Thoracic aorta (tissue), 2 donors: ENCODE measurements at regions not wholly inside any gene's neighbourhood (a gene's known extent, or its start where the extent isn't known, plus 50 kb on each side); places are given as distances from the start of the nearest gene placed in this dataset.

ENCODE experiments used
- ATAC-seq: fragments of 150-250 bp; one replicate; pipeline ENCODE4 v1.8.0; 2017; ENCODE audit warnings: low read depth; ENCODE audit not compliant: insufficient number of reproducible peaks, low FRiP score
- DNase-seq: peaks from one replicate; pipeline ENCODE4 v3.0.0-alpha.2; 2020; ENCODE audit warnings: low spot score
- H3K27ac ChIP-seq, 2 donors: fragments of 200-600 bp; sonication (generic); 1 replicate in 1 of 2; 2 replicates in 1 of 2; pipeline ENCODE4 v1.5.1; 2016; ENCODE audit warnings: mild to moderate bottlenecking in 2 of 2, moderate library complexity in 2 of 2
- H3K27me3 ChIP-seq: fragments of 200-600 bp; sonication (generic); replicated peaks from 2 replicates; pipeline ENCODE4 v1.6.0; 2016; ENCODE audit warnings: mild to moderate bottlenecking; ENCODE audit not compliant: insufficient read depth
- H3K36me3 ChIP-seq: fragments of 200-600 bp; sonication (generic); one replicate; pipeline ENCODE4 v1.5.1; 2016
- H3K4me1 ChIP-seq, 2 donors: fragments of 200-600 bp; sonication (generic); 1 replicate in 1 of 2; 2 replicates in 1 of 2; pipeline versions ENCODE4 v1.5.1 to v1.6.0; 2016; ENCODE audit warnings: low read depth in 2 of 2, mild to moderate bottlenecking in 1 of 2; ENCODE audit not compliant: control insufficient read depth in 1 of 2
- H3K4me3 ChIP-seq: fragments of 200-600 bp; sonication (generic); 2 replicates; pipeline ENCODE4 v1.5.1; 2016; ENCODE audit warnings: mild to moderate bottlenecking
- H3K9me3 ChIP-seq: fragments of 200-600 bp; sonication (generic); 2 replicates; pipeline ENCODE4 v1.5.1; 2016
- CTCF ChIP-seq: fragments of 200-600 bp; sonication (generic); IDR thresholded peaks from one replicate; pipeline ENCODE4 v1.5.1; 2019; ENCODE audit warnings: antibody characterized with exemption

DNA sequence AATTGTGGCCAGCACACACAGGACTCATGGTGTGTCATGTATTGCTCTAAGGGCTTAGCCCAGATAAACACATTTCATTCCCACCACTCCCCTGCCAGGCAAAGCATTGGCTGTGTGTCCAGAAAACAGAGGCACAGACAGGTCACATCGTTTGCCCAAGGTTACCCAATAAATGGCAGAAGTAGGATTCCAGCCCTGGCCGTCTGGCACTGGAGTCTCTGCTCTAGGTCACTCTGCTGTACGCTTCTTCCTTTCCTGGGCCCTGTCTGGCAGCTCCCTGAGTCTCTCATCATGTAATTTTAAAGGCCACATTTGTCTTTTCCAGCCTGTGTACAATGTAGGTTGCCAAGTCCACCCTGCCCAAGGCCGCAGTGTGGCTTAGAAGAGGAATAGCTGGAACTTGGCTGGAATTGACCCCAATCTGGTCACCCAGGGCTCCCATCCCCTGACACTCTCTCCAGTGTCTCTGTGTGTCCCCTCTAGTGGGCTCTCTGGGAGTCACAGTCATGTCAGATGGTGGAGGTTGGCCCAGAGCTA lies 264.5 kb upstream of the TSHZ3 start:
- Histone ChIP-seq H3K4me3 (no peak overlapping the region), H3K27me3 (no peaks in the 10 kb centered on the region), H3K9me3 (no peaks in the 10 kb centered on the region), H3K4me1 (no peaks in the 10 kb centered on the region), H3K36me3 (no peaks in the 10 kb centered on the region), H3K27ac (no peak overlapping the region)
- DNase-seq: no peak
- TF ChIP-seq CTCF: no peak
- no peak for ATAC-seq

DNA sequence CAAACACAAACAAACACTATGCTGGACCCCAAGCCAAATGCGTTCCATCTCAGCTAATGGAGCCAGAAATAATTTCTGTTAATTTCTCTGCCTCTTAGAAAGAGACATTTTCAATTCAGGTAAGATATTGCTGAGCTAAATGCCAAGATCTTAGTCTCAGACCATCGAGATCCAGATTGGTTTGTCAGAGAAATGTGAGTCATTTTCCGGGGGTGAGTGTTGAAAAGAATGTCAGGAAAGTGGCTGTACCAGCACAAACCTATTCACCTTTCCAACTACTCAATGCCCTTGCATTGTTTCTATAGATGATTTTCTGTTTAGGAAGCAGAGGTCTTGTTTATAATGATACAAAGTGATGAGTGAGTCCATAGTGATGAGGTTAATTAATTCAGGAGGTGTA lies 266.8 kb upstream of the TSHZ3 start:
- H3K9me3 ChIP-seq: no peaks in the 10 kb centered on the region
- H3K27me3 ChIP-seq: no peaks in the 10 kb centered on the region

DNA sequence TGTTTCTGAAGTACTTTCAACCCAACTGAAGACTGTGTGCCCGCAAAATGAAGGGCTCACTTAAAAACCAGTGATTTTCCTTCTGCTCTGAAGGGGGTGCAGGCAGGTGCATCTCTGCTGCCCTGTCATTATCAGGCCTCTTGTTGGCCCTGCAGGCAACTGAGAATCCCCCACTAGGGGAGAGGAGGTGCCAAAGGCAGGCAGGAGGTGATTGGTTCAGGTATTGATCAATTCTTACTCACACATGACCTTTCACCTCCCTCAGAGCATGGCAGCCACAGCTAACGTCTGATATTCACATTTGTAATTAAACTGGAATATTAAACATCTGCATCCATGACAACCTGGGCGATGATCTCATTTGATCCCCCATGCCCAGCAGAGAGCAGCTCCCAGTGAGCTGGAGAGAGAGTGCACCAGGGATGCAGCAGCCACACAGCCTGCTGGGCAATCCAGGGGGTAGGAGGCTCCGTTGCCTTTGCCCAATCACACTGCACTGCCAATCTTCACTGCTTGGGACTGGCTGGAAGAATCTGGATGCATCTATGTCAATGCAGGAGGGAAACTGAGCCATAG lies 267.9 kb upstream of the TSHZ3 start:
- Histone ChIP-seq H3K27me3 (no peaks in the 10 kb centered on the region), H3K4me3 (no peak overlapping the region)
- TF ChIP-seq CTCF: no peak

More for the DNA sequence above, 266.8 kb upstream of the TSHZ3 start:
- Histone ChIP-seq H3K27ac (no peak overlapping the region), H3K4me3 (no peak overlapping the region), H3K4me1 (no peaks in the 10 kb centered on the region), H3K36me3 (no peaks in the 10 kb centered on the region)
- DNase-seq (no peak), ATAC-seq (no peak)
- TF ChIP-seq CTCF: no peak

DNA sequence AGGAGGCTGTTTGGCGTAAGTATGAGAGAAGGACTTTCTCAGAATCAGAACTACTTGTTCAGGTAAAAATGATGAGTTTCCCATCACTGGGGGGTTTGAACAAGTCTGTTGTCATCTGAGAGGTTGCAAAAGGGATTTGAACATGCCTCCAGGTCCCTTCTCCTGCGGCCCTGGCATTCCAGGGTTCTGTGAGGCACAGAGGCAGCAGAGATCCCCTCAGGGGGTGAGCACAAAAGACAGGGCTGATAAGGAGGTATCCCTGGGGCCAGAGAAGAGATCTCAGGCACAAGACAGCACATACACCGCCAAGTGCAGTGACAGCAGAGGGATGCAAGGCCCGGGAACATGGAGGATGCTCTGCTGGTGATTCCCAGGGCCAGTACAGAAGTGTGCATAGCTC lies 275.8 kb upstream of the TSHZ3 start:
- TF ChIP-seq CTCF: no peak
- ATAC-seq (no peak), DNase-seq (no peak)
- no peak overlapping the region for H3K4me3 ChIP-seq
- no peaks in the 10 kb centered on the region for H3K9me3 ChIP-seq
- H3K27me3 ChIP-seq: no peaks in the 10 kb centered on the region
- no peaks in the 10 kb centered on the region for H3K36me3 ChIP-seq
- H3K27ac ChIP-seq: no peak overlapping the region
- H3K4me1 ChIP-seq: no peaks in the 10 kb centered on the region

More for the DNA sequence above, 267.9 kb upstream of the TSHZ3 start:
- Histone ChIP-seq H3K36me3 (no peaks in the 10 kb centered on the region), H3K9me3 (no peaks in the 10 kb centered on the region), H3K27ac (no peak overlapping the region), H3K4me1 (no peaks in the 10 kb centered on the region)
- ATAC-seq: no peak
- DNase-seq: no peak

- TF ChIP-seq CTCF: no peak
- no peaks in the 10 kb centered on the region for H3K36me3 ChIP-seq
- no peak for ATAC-seq
- H3K4me3 ChIP-seq: no peak overlapping the region
- no peaks in the 10 kb centered on the region for H3K9me3 ChIP-seq
- no peaks in the 10 kb centered on the region for H3K4me1 ChIP-seq
- H3K27ac ChIP-seq: no peak overlapping the region
- no peak for DNase-seq
- H3K27me3 ChIP-seq: no peaks in the 10 kb centered on the region
These were observed 276.3 kb upstream of the TSHZ3 start for GRCh38 chr19:31625575-31625974.
